ENCODE measurements at regions not wholly inside any gene's neighbourhood (a gene's known extent, or its start where the extent isn't known, plus 50 kb on each side); places are given as distances from the start of the nearest gene placed in this dataset.

DNA sequence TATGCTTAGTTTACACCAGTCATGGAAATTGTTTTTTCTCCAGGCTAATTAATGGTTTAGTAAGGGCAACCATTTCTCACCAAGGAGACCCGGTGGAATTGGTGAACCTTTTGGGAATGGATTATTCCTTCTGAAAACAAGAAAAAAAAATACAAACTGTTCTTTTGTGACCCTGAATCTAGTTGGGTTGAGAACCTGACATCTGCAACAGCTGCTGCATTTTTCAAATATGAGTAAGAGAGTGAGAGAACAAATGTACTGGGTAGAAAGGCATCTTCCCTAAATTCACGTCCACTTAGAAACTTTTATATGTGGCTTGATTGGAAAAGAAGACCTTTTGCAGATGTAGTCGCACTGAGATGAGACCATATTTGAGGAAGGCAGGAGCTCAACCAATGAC, 553.4 kb upstream of the EPHA7 start:
- TF ChIP-seq POLR2AphosphoS5 (IDR thresholded peaks at IDR 0.05; ENCODE audit: low read depth, low read length) (no peak), TAF1 (IDR thresholded peaks at IDR 0.05; ENCODE audit: borderline replicate concordance, insufficient read depth, low read length) (no peak), SIN3A (IDR thresholded peaks at IDR 0.05; ENCODE audit: borderline replicate concordance, insufficient read depth, low read length) (no peak)

Data from PFSK-1 (cell line).